KMS-11 (cell line): ENCODE measurements at regions not wholly inside any gene's neighbourhood (a gene's known extent, or its start where the extent isn't known, plus 50 kb on each side); places are given as distances from the start of the nearest gene placed in this dataset.
A peak's percentile ranks its signal among the peaks of the same experiment; 100 is the strongest.

ENCODE experiments used
- H2AFZ ChIP-seq: fragments of 200-600 bp; sonication (generic); 2 replicates; pipeline ENCODE4 v1.6.1; 2016; ENCODE audit warnings: antibody characterized with exemption, mixed run types, low read depth
- H3K27ac ChIP-seq: fragments of 200-600 bp; sonication (generic); 2 replicates; pipeline ENCODE4 v1.6.1; 2016; ENCODE audit warnings: mild to moderate bottlenecking, mixed run types
- H3K27me3 ChIP-seq: fragments of 200-600 bp; sonication (generic); 2 replicates; pipeline ENCODE4 v1.6.1; 2017; ENCODE audit warnings: mild to moderate bottlenecking, low read depth, mixed run types, moderate library complexity; ENCODE audit not compliant: insufficient read depth
- H3K36me3 ChIP-seq: fragments of 200-600 bp; sonication (generic); 2 replicates; pipeline ENCODE4 v1.6.1; 2017; ENCODE audit warnings: mild to moderate bottlenecking, mixed run types; ENCODE audit not compliant: insufficient read depth
- H3K4me1 ChIP-seq: fragments of 200-600 bp; sonication (generic); 2 replicates; pipeline ENCODE4 v1.6.1; 2016; ENCODE audit warnings: mild to moderate bottlenecking, low read depth, mixed run types; ENCODE audit not compliant: poor library complexity, severe bottlenecking
- H3K4me2 ChIP-seq: fragments of 200-600 bp; sonication (generic); 2 replicates; pipeline ENCODE4 v1.7.0; 2016; ENCODE audit warnings: mild to moderate bottlenecking, mixed run types
- H3K4me3 ChIP-seq: fragments of 200-600 bp; sonication (generic); IDR thresholded peaks from 2 replicates; pipeline ENCODE4 v1.6.1; 2017; ENCODE audit warnings: low read depth, low read length, mixed read lengths; ENCODE audit not compliant: insufficient read depth
- H3K79me2 ChIP-seq: fragments of 200-600 bp; sonication (generic); 2 replicates; pipeline ENCODE4 v1.6.1; 2016; ENCODE audit warnings: low read depth, mixed run types; ENCODE audit not compliant: insufficient read depth
- H3K9ac ChIP-seq: fragments of 200-600 bp; sonication (generic); 2 replicates; pipeline ENCODE4 v1.6.1; 2016; ENCODE audit warnings: mild to moderate bottlenecking, mixed run types
- H4K20me1 ChIP-seq: fragments of 200-600 bp; sonication (generic); 2 replicates; pipeline ENCODE4 v1.6.1; 2016; ENCODE audit warnings: mild to moderate bottlenecking, mixed run types; ENCODE audit not compliant: insufficient read depth
- TF ChIP-seq, protein P1 (sequence below): fragments of 200-600 bp; sonication (generic); conservative IDR thresholded peaks from 2 replicates; pipeline ENCODE4 v1.6.1; 2017; ENCODE audit warnings: low read depth, mild to moderate bottlenecking, antibody characterized with exemption, low read length, moderate library complexity, mixed read lengths

DNA sequence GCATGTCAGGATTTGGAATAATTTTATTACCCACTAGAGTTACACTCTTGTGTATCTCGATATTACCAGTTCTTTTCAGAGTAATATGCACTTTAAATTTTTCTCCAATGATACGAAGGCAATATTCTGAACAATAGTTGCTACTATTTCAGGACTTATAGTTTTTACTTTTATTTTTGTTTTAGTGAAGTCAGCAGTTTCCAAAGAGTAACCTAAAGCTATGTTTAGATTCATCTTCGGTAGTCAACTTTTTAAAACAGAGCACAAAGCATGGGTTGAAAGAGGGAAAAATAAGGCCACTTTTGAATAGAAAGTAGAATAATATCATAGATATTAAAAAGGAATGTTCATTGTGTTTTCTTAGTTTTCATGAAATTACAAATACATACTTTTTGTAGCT lies 532.7 kb downstream of the CPS1 start:
- Histone ChIP-seq H4K20me1 (no peaks in the 10 kb centered on the region), H3K27ac (no peak overlapping the region), H3K79me2 (no peaks in the 10 kb centered on the region), H3K4me2 (peak overlapping the region; percentile 27; the same call in 1 of the 2 replicates), H3K9ac (no peak overlapping the region), H2AFZ (no peak overlapping the region), H3K4me1 (peaks cover 10% of the 10 kb centered on the region), H3K27me3 (no peaks in the 10 kb centered on the region), H3K4me3 (no peak overlapping the region), H3K36me3 (no peaks in the 10 kb centered on the region)
- TF ChIP-seq, protein P1, sequence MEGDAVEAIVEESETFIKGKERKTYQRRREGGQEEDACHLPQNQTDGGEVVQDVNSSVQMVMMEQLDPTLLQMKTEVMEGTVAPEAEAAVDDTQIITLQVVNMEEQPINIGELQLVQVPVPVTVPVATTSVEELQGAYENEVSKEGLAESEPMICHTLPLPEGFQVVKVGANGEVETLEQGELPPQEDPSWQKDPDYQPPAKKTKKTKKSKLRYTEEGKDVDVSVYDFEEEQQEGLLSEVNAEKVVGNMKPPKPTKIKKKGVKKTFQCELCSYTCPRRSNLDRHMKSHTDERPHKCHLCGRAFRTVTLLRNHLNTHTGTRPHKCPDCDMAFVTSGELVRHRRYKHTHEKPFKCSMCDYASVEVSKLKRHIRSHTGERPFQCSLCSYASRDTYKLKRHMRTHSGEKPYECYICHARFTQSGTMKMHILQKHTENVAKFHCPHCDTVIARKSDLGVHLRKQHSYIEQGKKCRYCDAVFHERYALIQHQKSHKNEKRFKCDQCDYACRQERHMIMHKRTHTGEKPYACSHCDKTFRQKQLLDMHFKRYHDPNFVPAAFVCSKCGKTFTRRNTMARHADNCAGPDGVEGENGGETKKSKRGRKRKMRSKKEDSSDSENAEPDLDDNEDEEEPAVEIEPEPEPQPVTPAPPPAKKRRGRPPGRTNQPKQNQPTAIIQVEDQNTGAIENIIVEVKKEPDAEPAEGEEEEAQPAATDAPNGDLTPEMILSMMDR = no peak

DNA sequence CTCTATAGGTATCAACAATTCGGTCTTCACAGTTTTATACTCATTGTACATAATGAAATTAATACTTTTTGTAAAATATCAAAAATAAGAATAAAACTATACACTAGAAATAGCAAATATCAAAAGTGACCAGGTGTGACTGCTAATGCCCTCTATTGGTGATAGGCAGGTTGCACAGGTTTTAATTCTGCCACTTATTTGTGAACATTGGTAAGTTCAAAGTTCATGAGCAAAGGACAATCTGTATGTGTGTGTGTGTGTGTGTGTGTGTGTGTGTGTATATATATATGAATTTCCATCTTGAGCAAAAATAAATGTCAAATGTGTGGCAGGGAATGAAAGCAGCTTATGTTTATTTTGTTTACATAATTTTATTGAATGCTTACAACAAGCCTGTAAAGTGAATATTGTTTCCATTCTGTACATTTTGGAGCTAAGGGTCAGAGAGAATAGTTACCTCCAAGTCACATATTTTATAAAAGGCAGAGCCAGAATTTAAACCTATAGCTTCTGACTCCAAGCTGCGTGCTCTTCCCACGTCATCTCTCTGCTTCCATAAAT lies 537.4 kb downstream of the CPS1 start:
- Histone ChIP-seq H3K27ac (no peak overlapping the region), H4K20me1 (no peaks in the 10 kb centered on the region), H3K4me2 (no peak overlapping the region), H3K36me3 (no peaks in the 10 kb centered on the region), H3K9ac (no peak overlapping the region), H3K4me1 (peaks cover 9% of the 10 kb centered on the region), H3K4me3 (no peak overlapping the region), H3K27me3 (no peaks in the 10 kb centered on the region), H2AFZ (no peak overlapping the region), H3K79me2 (no peaks in the 10 kb centered on the region)
- TF ChIP-seq, protein P1 = peak; percentile 69

DNA sequence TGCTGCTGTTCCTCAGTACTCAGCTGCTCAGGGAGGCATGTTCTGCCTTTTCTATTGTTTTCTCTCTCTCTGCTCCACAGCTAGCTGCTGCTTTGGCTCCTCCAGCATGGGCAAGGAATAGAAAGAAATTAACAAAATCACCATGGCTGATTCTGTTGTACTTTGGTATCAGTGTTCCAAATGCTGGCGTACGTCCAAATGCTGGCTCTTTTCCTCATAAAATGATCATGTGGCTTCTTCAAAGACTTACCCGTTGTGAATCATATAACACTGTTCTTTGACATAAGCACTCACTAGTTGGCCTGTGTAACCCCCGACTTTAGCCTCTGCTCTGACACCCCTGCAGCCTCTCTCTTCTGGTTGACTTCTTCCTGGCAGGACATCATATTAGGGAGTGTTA lies 547.6 kb downstream of the CPS1 start:
- Histone ChIP-seq H3K4me1 (no peaks in the 10 kb centered on the region), H3K9ac (no peak overlapping the region), H2AFZ (no peak overlapping the region), H3K27me3 (no peaks in the 10 kb centered on the region), H3K36me3 (no peaks in the 10 kb centered on the region), H4K20me1 (no peaks in the 10 kb centered on the region), H3K79me2 (no peaks in the 10 kb centered on the region), H3K4me3 (no peak overlapping the region), H3K4me2 (no peak overlapping the region), H3K27ac (no peak overlapping the region)
- TF ChIP-seq, protein P1 = no peak

DNA sequence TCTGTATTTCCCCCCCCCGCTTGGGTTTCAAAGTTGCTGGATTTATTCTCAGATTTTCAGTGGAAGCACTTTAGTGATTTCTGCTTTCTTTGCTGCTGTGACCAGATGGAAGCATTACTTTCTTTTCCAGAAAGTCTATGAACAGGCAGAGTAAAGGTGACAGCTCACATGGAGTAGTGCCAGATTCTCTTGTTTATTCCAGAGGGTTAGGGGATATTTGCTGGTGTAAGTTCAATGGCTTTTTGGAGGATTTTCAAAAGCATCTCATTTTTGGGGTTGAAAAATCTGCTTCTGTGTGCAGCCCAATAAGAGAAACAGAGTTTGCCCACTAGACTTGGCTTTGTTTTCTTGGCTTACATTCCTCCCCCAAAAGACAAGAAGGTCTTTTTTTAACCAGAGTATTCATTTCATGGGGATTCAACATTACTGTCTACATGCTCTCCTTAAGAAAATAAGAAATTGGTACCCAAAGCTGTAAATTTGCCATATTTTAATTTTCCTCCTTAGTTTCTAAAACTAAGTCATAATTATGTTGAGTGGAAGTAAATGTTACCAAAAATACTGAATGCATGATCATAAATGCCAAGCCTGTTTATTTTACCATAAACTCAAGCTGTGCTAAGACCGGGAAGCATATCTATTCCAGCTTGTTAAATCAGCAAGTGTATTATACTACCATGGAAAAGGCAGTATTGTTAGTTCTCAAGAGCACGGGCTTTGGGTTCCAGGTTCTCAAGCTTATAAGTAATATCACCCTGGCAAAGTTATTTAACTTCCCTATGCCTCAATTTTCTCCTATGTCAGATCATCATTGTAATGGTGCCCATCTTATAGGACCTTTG lies 557.2 kb downstream of the CPS1 start:
- Histone ChIP-seq H2AFZ (no peak overlapping the region), H3K4me2 (no peak overlapping the region), H4K20me1 (no peaks in the 10 kb centered on the region), H3K4me3 (no peak overlapping the region), H3K36me3 (no peaks in the 10 kb centered on the region), H3K9ac (no peak overlapping the region), H3K27ac (no peak overlapping the region), H3K4me1 (no peaks in the 10 kb centered on the region), H3K27me3 (no peaks in the 10 kb centered on the region), H3K79me2 (no peaks in the 10 kb centered on the region)
- TF ChIP-seq, protein P1 = no peak
